ENCODE measurements at regions not wholly inside any gene's neighbourhood (a gene's known extent, or its start where the extent isn't known, plus 50 kb on each side); places are given as distances from the start of the nearest gene placed in this dataset.

DNA sequence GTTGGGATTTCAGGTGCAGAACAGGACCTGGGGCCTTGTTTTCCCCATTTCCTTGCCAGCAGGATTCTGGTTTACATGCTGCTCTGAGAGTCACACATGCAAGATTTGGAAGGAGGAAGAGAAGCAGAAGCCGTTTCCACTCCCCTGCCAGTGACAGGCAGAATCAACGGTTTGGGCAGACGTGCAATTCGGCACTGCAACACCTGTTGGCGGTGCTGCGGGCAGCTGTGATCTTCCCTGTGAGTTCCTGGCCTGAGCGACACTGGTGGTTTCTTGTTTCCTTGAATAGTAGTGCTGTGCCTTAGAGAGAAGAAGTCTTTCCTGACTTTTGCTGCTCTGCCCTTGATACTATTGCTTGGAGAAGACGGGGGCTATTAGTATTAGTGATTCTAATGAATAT lies 1126.2 kb downstream of the TYW1 start:
- TF ChIP-seq, protein P1, sequence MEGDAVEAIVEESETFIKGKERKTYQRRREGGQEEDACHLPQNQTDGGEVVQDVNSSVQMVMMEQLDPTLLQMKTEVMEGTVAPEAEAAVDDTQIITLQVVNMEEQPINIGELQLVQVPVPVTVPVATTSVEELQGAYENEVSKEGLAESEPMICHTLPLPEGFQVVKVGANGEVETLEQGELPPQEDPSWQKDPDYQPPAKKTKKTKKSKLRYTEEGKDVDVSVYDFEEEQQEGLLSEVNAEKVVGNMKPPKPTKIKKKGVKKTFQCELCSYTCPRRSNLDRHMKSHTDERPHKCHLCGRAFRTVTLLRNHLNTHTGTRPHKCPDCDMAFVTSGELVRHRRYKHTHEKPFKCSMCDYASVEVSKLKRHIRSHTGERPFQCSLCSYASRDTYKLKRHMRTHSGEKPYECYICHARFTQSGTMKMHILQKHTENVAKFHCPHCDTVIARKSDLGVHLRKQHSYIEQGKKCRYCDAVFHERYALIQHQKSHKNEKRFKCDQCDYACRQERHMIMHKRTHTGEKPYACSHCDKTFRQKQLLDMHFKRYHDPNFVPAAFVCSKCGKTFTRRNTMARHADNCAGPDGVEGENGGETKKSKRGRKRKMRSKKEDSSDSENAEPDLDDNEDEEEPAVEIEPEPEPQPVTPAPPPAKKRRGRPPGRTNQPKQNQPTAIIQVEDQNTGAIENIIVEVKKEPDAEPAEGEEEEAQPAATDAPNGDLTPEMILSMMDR (IDR thresholded peaks at IDR 0.05; ENCODE audit: insufficient read depth, low read depth, low read length): no peak
- no peak for TF ChIP-seq EZH2 (IDR thresholded peaks at IDR 0.05; ENCODE audit: insufficient read depth, low read length)

Measured in astrocyte (in vitro differentiated cells and primary cell).